ENCODE measurements at regions not wholly inside any gene's neighbourhood (a gene's known extent, or its start where the extent isn't known, plus 50 kb on each side); places are given as distances from the start of the nearest gene placed in this dataset.

GRCh38 chr22:47343611-47344010, 581.2 kb downstream of the TBC1D22A start:
- DNase-seq (ENCODE audit: low read depth in 2 of 2): no peak

GRCh38 chr22:47342446-47342845, 580.0 kb downstream of the TBC1D22A start:
- DNase-seq (ENCODE audit: low read depth in 2 of 2): no peak

DNA sequence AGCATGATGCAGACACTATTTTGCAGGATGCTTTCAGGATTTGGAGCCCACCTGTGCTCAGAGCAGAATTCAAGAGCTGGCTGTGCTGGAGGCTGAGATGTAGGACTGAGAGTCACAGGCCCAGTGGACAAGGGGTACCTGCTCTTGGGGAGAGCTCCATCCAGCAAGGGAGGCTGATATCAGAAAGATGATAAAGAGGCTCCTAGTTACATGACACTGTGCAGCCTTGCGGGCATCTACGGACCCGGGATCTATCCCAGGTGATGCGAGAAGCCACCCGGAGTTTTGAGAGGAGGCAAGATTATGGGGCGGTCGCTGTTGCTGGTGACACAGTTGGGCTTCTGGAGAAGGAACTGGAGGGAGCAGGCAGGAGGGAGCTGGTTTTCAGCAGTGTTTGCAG, 579.0 kb downstream of the TBC1D22A start:
- no peak for DNase-seq (ENCODE audit: low read depth in 2 of 2)

DNA sequence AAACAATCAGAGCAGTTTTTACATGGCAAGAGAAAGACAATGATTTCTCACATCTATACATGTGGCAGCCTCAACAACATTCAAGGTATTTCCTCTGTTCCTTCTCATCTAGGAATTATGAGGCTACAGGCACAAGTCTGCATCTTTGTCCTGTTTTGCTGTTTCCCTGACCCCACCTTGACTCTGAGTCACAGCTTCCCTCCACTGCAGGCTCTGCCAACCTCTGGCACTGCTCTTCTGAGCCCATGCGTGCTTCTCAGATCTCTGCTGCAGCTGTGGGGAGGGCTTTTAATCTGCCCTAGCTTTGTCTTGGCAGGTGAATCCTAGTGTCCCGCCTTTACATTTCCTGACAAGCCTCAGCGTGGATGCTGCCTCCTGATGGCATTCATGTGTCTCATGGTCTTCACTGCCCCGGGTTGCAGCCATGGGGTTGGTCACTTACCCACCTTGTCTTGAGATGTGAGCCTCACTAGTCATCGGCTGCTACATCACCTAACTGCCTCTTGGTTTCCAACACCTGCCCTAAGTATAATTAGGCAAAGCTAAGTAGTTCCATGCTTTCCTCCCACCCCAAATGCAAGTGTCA, 578.5 kb downstream of the TBC1D22A start:
- DNase-seq (ENCODE audit: low read depth in 2 of 2): no peak

DNA sequence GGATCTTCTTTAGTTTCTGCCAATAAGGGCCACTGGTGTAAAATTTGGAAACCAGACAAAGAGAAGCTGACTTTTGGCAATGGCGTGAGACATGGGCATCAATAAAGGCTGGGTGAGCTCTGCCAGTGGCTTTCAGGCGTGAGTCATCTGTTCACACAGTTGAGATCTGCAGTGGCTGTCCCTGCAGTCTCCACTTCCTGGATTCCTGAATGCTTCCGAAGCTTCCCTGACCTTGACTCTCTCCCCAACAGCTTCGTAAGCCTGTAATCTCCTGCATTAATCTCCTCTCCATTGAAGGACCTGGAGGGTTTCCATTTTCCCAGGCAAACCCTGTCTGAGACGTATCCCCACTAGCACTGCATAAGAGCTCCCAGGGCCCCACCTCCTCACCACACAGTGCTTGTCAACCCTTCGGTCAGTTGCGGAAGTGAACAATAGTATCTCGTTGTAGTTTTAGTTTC, 574.7 kb downstream of the TBC1D22A start:
- DNase-seq (ENCODE audit: low read depth in 2 of 2): no peak

- DNase-seq (ENCODE audit: low read depth in 2 of 2): no peak
Measured at GRCh38 chr22:47335958-47336357, 573.5 kb downstream of the TBC1D22A start.

- no peak for DNase-seq (ENCODE audit: low read depth in 2 of 2)
Measured at GRCh38 chr22:47335460-47335859, 573.0 kb downstream of the TBC1D22A start.

DNA sequence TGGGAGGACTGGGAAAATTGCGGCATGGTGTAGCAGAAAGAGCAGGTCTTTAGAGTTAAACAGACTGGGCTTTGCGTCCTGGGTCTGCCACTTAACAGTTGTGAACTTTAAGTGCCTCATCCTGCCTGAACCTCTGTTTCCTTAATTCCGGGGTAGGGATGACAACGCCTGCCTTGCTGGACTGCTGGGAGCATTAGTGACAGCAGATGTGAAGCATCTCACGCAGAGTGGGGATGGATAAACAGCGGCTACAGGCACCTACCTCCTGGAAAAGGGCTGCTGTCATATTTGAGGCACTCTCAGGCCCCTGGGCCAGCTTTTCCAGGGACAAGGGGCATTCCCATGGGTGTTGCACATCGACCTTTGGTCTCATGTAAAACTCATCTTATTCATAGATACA, 572.2 kb downstream of the TBC1D22A start:
- no peak for DNase-seq (ENCODE audit: low read depth in 2 of 2)

DNA sequence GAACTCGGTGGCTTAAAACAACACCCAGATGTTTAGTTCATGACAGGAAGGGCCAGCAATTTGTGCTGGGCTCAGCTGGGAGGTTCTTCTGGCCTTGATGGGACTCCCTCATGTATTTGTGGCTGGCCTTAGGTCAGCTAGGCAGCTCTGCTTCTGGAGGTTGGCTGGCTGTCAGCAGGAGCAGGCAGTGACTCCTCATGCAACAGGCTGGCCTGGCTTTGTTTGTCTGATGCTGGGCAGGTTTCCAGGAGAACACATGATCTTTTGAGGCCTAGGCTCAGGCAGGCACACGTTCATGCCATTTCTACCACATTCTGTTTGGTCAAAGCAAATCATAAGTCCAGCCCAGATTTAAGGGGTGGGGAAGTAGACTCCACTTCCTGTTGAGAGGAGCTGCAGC, 571.2 kb downstream of the TBC1D22A start:
- DNase-seq (ENCODE audit: low read depth in 2 of 2): no peak

GRCh38 chr22:47332246-47332980, 570.0 kb downstream of the TBC1D22A start:
- DNase-seq (ENCODE audit: low read depth in 2 of 2): no peak

DNA sequence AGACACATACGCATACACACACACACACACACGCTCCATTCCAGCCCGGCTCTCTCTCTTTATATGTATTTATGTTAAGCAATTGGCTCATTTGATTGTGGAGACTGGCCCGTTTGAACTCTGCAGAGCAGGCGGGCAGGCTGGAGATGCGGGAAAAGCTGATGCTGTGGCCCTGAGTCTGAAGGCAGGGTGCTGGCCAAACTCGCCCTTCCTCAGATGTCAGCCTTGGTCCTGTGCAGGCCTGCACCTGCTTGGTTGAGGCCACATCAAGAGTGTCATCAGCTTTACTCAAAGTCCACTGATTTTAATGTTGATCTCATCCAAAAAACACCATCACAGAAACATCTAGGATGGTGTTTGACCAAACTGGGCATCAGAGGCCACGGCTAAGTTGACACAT, 569.3 kb downstream of the TBC1D22A start:
- DNase-seq (ENCODE audit: low read depth in 2 of 2): no peak

DNA sequence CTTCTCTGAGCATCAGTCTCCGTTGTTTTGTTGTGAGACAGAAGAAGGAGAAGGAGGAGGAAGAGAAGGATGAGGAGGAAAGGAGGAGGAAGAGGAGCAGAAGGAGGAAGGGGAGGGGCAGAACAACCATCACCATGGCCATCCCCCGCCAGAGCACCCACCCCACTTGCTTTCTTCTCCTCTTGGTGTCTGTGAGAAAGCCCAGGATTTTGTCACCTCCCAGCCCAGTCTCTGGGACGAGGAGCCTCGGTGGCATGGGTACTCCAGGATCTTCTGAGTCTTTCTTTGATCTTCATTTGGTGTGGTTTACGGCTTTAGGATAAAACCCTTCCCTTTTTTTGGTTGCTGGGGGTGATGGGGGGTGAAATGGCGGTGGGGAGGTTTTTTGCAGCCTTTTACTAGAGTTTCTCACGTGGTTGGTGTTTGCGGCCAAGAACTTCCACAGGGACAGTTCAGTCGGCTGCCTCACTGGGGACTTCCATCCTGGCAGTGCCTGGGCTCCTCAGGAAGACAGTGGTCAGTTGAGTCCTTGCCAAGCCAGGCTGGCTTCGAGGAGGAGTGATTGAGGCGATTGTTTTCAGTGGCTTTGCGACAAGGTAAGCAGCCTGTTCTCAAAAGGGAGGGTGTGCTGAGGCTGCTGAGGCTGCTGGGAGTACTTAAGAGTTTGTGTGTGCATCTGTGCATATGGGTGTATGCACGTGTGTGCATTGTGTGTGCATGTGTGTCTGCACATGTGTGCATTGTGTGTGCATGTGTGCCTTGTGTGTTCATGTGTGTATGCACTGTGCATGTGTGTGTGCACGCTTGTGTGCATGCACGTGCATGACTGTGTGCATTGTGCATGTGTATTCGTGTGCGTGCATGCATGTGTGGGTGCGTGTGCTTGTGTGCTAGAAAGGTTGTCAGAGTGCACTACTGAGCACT, 567.5 kb downstream of the TBC1D22A start:
- DNase-seq (ENCODE audit: low read depth in 2 of 2): no peak

DNA sequence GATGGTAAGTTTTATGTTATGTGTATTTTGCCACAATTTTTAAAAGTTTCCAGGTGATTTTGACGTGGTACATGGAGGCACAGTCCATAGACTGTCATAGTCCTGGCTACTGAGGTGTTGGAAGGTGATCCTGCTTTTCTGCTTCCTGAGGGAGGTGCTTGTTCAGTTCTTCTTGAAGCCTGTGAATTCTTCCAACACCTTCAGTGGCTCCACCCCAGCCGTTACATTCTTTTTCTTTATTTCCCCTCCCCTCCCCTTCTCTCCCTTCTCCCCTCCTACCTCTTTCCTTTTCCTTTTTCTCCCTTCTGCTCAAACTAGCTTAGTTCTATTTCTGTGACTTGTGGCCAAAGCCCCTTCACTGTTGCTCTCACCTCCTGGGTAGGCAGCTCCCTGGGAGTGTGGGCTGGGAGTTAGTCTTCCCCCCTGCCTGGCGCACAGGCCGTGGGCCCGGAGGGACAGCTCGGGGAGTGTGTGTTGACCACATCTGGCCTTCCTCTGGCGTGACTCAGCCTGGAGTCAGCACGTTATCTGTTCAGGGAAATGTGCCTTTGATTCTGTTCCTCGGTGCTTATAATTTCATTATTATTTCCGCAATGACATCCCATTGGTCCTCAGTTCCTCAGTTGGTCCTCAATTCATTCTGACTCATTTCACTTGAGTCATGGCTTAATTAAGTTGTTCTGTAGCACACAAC, 566.2 kb downstream of the TBC1D22A start:
- DNase-seq (ENCODE audit: low read depth in 2 of 2): peak; percentile 72 to 77

- DNase-seq (ENCODE audit: low read depth in 2 of 2): no peak
Measured at GRCh38 chr22:47327241-47327640, 564.8 kb downstream of the TBC1D22A start.

DNA sequence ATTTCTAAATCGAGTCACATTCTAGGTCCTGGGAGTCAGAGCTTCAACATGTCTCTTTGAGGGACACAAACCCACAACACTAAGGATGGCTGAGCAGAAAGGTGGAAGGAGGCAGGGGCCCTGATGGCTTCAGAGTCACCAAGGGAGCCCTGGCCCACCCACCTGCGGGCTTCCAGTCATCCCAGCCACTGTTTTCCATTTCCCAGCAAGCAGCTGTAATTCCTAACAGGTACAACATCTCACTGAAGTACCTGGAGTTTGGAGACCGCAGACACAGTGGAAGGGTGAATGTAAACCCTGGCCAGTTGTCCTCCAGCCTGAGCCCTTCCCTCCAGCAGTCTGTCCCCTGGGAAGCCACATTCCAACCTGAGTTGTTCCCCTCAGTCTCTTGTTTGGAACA, 562.8 kb downstream of the TBC1D22A start:
- no peak for DNase-seq (ENCODE audit: low read depth in 2 of 2)

- no peak for DNase-seq (ENCODE audit: low read depth in 2 of 2)
Measured at GRCh38 chr22:47324435-47324990, 562.1 kb downstream of the TBC1D22A start.

- DNase-seq (ENCODE audit: low read depth in 2 of 2): no peak
Measured at GRCh38 chr22:47323518-47323917, 561.1 kb downstream of the TBC1D22A start.

GRCh38 chr22:47322854-47323253, 560.4 kb downstream of the TBC1D22A start:
- DNase-seq (ENCODE audit: low read depth in 2 of 2): no peak

DNA sequence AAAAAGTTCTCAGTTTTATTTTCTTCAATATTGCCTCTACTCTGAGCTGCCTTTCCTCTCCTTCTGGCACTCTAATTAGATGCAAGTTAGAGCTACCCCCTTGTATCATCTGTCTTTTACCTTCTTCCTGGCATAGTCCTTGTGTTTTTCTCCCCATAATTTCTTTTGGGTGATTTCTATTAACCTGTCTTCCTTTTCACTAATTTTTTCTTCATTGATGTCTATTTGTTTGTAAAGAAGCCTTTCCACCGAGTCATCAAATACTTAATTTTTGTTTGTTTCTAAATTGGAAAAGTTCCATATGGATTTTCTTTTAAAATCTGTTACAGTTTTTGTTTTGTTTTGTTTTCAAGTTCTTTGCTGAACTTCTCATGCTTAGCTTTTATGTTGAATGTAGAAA, 558.1 kb downstream of the TBC1D22A start:
- no peak for DNase-seq (ENCODE audit: low read depth in 2 of 2)

DNA sequence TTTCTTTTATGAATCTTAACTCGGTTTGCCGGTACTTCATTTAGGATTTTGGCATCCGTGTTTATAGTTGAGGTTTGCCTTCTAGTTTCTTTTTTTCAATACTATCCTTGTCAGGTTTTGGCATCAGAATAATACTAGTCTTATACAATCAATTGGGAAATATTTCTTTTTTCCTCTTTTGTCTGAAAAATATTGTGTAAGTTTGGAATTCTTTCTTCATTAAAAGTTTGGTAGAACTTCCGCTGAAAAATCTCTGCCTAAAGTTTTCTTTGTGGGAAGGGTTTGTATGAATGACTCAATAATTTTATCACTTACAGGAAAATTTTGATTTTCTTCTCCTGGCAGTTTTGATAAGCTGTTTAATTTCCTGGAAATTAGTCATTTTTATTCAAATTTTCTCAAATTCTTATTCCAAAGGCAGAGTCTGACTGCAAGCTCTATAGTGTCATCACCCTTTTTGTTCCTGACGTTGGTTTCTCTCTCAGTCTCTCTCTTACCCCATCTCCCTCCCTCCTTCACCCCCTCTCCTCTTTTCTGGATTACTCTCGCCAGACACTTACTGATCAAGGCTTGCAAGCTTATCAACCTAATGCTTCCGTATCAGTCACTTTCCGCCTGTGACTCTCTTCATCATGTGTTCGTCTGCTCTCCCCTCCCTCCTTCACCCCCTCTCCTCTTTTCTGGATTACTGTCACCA, 555.7 kb downstream of the TBC1D22A start:
- DNase-seq (ENCODE audit: low read depth in 2 of 2): no peak

- DNase-seq (ENCODE audit: low read depth in 2 of 2): no peak
Measured at GRCh38 chr22:47315862-47316419, 553.5 kb downstream of the TBC1D22A start.
